ENCODE measurements at regions not wholly inside any gene's neighbourhood (a gene's known extent, or its start where the extent isn't known, plus 50 kb on each side); places are given as distances from the start of the nearest gene placed in this dataset.

GRCh38 chr17:70232466-70232865 is 63.1 kb downstream of the KCNJ2 start:
- TF ChIP-seq, protein P1, sequence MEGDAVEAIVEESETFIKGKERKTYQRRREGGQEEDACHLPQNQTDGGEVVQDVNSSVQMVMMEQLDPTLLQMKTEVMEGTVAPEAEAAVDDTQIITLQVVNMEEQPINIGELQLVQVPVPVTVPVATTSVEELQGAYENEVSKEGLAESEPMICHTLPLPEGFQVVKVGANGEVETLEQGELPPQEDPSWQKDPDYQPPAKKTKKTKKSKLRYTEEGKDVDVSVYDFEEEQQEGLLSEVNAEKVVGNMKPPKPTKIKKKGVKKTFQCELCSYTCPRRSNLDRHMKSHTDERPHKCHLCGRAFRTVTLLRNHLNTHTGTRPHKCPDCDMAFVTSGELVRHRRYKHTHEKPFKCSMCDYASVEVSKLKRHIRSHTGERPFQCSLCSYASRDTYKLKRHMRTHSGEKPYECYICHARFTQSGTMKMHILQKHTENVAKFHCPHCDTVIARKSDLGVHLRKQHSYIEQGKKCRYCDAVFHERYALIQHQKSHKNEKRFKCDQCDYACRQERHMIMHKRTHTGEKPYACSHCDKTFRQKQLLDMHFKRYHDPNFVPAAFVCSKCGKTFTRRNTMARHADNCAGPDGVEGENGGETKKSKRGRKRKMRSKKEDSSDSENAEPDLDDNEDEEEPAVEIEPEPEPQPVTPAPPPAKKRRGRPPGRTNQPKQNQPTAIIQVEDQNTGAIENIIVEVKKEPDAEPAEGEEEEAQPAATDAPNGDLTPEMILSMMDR (IDR thresholded peaks at IDR 0.05; ENCODE audit: insufficient read depth, low read length): no peak
- TF ChIP-seq POLR2AphosphoS5 (IDR thresholded peaks at IDR 0.05; ENCODE audit: low read depth) (no peak), REST (IDR thresholded peaks at IDR 0.05; ENCODE audit: insufficient replicate concordance, low read depth) (no peak), GABPA (IDR thresholded peaks at IDR 0.05; ENCODE audit: low read depth) (no peak)

All from HL-60 (cell line).